ENCODE measurements at regions not wholly inside any gene's neighbourhood (a gene's known extent, or its start where the extent isn't known, plus 50 kb on each side); places are given as distances from the start of the nearest gene placed in this dataset.

DNA sequence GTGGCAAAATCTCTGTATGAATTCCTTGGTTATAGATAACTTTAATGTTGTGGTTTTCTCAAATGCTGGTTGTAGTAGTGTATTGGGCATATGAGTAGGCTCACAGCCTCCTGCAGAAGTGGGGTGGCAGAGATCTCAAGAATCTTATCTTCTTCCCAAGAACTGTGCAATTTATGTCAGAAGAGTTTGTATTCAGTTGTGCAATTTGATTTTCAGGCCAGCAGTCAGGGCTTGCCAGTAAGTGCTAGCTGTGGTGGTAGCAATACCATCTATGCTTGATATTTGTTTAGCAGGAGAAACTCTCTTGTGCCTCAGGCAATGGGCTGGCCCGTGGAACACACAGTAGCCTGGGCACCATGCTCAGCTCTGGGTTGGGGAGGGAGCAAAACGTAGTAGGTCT lies 58.4 kb upstream of the GOLIM4 start:
- TF ChIP-seq, protein P1, sequence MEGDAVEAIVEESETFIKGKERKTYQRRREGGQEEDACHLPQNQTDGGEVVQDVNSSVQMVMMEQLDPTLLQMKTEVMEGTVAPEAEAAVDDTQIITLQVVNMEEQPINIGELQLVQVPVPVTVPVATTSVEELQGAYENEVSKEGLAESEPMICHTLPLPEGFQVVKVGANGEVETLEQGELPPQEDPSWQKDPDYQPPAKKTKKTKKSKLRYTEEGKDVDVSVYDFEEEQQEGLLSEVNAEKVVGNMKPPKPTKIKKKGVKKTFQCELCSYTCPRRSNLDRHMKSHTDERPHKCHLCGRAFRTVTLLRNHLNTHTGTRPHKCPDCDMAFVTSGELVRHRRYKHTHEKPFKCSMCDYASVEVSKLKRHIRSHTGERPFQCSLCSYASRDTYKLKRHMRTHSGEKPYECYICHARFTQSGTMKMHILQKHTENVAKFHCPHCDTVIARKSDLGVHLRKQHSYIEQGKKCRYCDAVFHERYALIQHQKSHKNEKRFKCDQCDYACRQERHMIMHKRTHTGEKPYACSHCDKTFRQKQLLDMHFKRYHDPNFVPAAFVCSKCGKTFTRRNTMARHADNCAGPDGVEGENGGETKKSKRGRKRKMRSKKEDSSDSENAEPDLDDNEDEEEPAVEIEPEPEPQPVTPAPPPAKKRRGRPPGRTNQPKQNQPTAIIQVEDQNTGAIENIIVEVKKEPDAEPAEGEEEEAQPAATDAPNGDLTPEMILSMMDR (IDR thresholded peaks at IDR 0.05) = no peak
- TF ChIP-seq POLR2A (IDR thresholded peaks at IDR 0.05) (no peak), POLR2AphosphoS5 (IDR thresholded peaks at IDR 0.05) (no peak)

All from suprapubic skin (tissue), 4 donors.